ENCODE measurements at regions not wholly inside any gene's neighbourhood (a gene's known extent, or its start where the extent isn't known, plus 50 kb on each side); places are given as distances from the start of the nearest gene placed in this dataset.
"Not testable (repeated sequence)": the region's sequence is repeated elsewhere in the genome, so short reads cannot be mapped to it uniquely, and the experiment has no call there.

DNA sequence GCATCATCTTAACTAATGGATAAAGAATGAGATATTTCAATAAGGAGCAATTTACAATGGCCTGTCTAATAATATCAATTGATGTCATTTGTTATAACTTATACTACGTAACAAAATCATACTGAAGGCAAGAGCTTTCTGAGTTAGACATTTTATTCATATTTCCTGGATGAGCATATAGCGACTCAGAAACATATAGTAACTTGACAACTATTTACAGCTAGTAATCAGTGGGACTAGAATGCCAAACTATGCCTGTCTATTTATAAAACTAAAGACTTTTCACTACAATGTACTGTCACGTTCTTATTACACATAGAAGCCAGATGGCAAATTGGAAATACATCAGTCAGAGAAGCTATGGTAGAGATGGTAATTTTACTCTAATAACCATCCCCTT, 766.2 kb upstream of the TMEFF2 start:
- DNase-seq: no peak

DNA sequence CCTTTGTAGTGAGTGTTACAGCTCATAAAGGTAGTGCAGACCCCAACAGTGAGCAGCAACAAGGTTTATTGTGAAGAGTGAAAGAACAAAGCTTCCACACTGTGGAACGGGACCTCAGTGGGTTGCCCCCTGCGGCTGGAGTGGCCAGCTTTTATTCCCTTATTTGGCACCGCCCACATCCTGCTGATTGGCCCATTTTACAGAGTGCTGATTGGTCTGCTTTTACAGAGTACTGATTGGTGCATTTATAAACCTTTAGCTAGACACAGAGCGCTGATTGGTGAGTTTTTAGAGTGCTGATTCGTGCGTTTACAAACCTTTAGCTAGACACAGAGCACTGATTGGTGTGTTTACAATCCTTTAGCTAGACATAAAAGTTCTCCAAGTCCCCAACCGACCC, 763.9 kb upstream of the TMEFF2 start:
- DNase-seq: not testable (repeated sequence)

DNA sequence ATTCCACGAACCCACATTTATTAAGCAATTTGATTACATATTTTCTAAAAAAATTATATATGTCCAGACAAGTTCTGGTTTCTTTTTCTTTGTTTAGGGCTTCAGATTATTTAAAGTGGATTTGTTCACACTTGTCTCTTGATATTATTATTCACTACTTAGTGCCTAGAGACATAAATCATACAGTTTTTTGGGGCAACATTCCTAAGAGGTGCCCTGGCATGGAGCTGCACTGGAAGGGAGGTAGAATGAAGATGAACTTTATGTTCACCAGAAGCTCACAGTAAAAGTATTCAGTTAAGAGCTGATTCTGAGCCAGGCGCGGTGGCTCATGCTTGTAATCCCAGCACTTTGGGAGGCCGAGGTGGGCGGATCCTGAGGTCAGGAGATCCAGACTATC, 762.7 kb upstream of the TMEFF2 start:
- no peak for DNase-seq

DNA sequence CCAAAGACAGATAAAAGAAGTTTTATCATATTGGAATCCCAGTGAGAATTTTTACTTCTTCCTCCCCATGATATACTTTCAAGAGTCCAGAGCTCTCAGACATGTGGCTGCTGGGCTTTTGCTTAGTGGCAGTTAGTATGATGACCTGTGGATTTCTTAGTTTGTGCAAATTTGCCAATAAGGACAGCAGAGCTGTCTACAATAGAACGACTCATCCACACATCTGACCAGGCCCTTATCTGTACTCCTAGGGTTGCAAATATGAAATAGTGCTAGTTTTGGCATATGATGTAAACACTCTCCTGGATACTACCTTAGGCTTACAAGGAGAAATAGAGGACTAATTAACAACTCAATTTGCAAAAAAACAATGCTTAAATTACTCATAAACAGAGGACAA, 758.4 kb upstream of the TMEFF2 start:
- no peak for DNase-seq

DNA sequence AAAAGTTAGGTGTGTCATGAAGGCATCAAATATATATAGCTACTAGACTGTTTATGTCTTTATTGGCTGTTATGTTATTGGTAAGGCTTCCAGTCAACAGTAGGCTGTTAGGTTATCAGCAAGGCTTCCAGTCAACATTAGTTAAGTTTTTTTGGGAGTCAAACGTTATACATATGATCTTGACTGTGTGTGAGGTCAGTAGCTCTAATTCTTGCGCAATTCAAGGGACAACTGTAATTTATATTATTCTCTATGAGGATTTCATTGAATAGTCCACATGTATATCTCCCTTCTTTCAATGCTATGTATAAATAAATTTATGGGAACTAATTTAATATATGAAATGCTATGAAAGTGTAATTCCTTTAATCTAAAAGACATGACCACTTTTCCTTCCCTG, 757.5 kb upstream of the TMEFF2 start:
- no peak for DNase-seq

DNA sequence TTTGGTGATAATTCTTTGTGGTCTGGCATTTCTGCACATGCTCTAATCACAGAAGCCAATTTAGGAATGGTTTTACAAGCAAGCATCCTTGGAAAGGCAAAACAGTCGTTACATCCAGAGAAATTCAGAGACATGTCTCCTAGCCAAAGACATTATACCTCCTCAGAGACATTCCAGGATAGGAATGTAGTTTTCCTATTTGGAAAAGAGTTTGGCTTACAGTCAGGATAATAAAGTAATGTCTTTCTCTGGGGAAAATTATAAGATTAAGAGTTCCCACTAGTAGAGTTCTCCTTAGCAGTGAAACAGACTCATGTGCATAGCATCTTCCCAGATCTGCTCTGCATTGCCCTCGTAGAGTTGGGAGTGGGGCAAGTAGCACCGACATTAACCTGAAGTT, 753.6 kb upstream of the TMEFF2 start:
- DNase-seq: no peak

DNA sequence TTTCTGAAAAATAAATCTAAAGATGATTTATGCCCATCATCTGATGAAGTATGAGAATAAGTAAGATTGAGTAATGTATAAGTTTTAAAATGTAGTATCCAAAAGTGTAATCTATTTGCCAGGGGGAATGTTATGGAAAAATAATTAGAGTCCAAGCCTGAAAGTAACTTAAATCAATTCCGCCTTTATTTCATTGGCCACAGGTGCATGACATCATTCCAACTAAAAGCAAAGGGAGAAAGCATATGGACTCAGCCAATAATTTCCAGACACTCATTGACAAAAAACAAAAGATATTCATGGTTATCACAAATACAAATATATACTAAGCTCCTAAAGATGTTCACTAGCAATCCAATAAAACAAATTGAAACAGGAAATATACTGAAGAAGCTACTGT, 752.6 kb upstream of the TMEFF2 start:
- no peak for DNase-seq

DNA sequence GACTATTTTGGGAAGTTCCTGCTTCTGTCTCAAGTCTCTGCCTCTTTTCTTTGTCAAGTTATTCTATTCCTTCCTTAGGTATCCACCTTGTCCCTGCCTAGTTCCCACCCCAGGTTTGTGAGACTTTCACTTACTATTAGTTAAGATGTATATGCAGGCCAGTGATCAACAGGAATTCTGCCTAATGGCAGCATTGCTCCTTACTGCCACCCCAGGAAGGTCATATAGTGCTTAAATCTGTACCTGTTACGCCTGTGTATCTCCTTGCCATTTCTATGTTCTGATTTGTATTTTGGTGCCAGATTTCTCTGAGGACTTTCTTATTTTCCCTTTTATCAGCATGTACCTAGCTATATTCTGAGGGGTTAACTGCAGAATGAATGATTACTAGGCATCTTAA, 746.0 kb upstream of the TMEFF2 start:
- no peak for DNase-seq

DNA sequence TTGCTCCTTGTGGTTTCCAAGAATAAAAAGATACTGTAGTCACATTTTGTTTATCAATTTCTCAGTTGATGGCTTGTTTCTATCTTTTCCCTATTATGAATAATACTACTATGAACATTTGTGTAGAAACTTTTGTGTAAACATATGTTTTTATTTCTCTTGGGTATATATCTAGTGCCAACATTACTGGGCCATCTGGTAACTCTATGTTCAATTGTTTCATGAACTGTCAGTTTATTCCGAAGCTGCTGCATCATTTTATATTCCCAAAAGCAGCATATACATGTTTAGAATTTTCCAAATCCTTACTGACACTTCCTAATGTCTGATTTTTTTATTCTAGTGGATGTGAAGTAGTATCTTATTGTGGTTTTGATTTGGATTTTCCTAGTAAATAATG, 737.6 kb upstream of the TMEFF2 start:
- DNase-seq: no peak

DNA sequence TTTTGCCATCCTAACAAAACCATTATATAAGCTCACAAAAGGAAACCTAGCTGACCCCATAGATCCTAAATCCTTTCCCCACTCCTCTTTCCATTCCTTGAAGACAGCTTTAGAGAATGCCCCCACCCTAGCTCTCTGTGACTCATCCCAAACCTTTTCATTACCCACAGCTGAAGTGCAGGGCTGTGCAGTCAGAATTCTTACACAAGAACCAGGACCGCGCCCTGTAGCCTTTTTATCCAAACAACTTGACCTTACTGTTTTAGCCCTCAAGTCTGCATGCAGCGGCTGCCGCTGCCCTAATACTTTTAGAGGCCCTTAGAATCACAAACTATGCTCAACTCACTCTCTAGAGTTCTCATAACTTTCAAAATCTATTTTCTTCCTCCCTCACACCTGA, 726.9 kb upstream of the TMEFF2 start:
- not testable (repeated sequence) for DNase-seq

DNA sequence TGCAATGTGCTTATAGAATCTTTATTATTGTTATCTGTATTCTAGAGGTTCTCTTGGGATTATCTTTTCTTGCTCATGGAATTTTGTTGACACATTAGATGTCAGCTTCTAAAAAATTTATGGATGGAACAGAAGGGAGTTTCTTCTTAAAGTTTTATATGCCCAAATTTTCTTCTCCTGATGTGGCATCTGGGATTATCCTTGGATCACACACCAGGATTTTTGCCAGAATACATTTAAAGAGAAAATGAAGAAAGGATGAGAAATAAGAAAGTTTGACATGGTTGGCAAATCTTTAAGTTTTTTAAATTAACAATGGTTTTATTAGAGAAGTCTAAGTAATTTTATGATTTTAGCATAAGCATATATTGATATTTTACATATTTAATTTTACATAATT, 706.7 kb upstream of the TMEFF2 start:
- DNase-seq: no peak

DNA sequence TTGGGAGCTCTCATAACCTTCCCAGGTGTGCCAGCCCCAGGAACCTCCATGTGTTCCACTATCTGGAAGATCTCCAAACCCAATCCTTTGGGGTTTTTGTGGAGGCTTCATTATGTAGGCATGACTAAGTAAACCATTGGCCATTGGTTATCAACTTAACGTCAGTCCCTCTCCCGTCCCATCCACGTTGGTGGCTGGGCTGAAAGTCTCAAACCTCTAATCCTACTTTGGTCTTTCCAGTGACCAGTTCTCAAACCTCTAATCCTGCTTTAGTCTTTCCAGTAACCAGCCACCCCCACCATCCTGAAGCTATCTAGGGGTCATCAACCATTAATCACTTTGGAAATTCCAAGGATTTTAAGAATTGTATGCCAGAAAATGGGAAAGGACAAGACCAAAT, 704.7 kb upstream of the TMEFF2 start:
- no peak for DNase-seq

DNA sequence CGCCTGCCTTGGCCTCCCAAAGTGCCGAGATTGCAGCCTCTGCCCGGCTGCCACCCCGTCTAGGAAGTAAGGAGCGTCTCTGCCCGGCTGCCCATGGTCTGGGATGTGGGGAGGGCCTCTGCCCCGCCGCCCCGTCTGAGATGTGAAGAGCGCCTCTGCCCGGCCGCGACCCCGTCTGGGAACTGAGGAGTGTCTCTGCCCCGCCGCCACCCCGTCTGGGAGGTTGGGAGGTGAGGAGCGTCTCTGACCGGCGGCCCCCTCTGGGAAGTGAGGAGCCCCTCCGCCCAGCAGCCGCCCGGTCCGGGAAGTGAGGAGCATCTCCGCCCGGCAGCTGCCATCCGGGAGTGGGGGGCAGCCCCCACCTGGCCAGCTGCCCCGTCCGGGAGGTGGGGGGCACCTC, 699.2 kb upstream of the TMEFF2 start:
- DNase-seq: not testable (repeated sequence)

DNA sequence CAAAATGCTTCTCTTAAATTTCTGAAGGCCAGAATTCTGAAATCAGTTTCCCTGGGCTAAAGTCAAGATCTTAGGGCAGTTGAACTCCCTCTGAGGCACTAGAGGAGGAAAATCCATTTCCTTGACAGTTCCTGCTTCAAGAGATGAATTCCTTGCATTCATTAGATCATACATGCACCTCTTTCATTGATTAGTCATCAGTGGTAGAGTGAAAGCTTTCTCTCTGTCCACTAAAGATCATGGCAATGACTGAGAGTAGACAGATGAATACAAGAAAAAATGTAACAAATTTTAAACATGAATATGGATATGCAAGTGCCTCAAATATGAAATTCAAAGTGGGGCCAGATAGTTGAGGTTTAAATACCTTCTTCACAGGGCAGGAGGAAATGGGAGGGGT, 693.4 kb upstream of the TMEFF2 start:
- DNase-seq: no peak

DNA sequence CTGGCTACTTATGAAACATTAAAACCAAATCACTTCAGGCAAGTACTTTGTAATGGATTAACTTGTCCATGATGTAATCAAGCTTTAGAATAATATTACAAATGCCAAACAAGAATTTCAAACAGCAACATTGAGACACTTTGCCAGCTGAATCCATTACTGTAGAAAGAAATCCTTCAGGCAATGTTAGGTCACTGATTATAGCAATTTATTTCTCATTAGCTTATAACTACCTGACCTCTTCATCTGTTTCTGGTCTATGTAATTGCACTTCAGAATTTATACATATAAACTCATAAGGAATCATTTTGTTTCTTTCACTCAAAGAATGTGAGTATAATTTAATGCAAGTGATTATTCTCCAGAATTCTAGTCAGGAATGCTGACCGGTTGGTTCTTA, 692.6 kb upstream of the TMEFF2 start:
- DNase-seq: no peak

DNA sequence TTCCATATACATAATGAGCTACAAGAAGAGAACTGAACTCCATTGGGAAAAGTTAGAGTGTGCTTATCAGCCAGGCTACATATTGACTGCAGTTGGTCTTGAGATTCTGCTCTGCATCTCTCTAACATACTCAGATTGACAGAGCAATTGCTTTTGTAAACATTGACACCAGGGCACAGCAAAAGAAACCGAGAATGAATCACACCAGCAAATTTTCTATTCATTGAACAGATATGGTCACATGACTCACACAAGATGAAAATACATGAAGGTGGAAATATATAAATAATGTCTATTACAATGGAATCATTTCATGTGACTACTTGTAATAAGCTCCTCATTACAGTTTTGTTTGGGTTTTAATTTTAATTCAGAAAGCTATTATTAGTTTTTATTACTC, 691.9 kb upstream of the TMEFF2 start:
- no peak for DNase-seq

DNA sequence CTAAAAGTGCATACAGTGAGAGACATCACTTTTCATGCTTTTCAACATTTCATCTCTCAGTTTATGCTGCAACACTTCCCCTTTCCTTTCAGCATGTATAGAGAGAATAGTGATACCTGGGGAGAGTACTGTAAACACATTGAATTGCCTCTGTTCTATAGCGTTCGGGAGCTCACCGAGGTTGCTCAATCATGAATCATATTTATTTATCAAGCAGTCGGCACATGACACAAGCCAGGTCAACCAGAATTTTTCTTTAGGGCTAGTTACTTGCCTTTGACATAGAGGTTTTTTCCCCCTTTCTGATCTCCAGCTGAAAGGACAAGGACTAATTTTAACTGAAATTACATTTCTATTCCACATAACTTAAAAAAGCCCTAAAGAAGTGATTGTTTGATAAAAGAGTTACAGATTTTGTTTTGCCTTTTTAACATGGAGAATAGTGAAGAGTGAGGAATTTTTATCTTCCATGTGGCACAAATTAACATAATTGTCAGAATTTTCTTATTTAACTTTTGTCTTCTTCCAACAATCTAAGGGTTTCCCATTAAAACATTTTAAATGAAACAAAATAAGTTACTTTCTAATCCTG, 690.9 kb upstream of the TMEFF2 start:
- DNase-seq: no peak

DNA sequence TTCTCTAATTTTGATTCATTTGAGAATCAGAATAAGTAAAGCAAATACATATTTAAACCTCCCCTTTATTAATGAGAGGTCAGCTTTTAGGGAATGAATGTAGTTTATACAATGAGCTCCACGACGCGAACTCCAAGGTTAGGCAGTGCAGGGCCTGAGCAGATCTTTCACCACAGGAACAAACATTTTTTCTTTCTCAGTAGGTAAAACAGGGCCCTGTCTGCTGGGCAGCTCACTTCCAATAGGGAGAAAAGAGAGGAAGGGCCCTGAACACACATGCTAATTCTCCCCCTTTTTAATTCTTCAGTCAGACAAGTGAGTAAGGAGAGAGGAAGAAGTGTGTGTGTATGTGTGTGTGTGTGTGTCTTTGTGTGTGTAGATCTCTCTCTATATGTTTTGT, 682.4 kb upstream of the TMEFF2 start:
- DNase-seq: no peak

DNA sequence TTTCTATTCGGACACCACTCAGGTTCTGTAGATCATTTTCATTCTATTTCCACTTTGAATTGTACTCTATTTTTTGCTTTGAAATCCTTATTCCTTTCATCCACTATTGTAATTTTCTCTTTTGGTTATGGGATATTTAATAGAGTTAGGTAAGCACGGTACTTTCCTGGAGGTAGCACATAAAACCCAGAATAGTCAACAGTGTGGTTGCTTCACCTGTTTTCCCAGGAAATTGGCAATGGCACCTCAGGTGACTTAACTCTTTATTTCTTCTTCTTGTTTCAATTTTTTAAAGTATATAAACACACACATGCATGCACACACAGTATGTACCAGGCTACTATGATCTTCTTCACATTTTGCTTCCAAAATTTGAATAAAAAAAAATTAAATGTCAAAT, 682.0 kb upstream of the TMEFF2 start:
- no peak for DNase-seq

DNA sequence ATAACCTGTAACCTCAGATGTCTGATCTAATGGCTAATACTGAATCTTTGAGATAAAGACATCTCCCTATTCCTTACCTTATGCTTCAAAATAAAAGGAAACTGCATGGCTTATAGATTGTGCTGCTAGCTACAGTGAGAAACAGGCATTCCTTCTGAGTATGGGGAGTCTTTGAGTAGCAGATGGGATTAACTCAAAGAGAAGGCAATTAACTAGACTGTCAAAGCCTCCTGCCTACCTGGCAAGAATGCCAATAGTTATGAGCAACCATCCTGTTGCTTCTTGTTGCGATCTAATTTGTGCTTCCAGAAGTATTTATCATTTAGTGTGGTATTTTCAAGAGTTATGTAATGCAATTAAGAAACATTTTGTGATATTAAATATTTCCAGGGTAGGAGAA, 660.0 kb upstream of the TMEFF2 start:
- no peak for DNase-seq

DNA sequence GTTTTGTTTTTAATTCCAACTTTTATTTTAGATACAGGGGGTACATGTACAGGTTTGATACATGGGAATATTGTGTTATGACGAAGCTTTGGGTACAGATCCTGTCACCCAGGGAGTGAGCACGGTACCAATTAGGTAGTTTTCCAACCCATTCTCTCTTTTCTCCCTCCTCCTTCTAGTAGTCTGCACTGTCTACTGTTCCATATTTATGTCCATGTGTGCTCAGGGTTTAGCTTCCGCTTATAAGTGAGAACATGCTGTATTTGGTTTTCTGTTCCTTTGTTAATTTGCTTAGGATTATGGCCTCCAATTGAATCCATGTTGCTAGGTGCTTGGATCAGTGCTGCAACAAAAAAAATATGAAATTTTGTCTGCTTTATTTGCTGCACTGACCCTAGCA, 659.3 kb upstream of the TMEFF2 start:
- DNase-seq: no peak

DNA sequence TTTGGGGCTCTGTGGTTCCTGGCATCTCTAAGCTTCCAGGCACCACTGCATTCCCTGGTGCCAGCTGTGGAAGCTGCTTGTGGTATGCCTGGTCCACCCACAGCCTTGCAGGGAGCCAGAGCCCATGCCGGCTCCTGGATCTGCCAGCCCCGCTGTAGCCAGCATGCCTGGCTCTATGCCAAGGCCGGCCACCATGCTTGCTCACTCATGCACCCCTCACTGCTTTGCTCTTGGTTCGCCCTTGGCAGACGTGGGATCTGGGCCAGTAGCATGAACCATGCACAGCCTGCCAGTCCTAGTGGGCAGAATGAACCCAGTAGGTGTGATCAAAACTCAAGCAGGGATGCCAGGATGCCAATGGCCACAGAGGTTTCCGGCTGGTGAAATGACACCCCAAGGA, 634.2 kb upstream of the TMEFF2 start:
- DNase-seq: no peak

DNA sequence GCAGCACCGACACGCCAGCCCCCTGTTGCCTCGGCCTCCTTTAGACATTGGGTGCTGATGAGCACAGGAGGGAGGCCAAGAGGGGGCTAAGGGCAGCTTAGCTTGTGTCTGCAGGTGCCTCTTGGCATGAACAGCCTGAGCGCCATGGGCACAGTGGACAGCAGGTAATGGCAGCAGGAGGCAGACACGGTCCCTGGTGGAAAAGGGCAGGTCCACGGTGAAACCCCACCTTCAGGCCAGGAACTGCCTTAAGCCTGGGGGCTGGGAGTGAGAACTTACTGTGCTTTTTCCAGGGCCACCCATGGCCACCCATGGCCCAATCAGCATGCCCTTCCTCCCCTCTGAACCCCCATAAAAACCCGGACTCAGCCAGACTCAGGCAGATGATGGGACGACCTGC, 633.4 kb upstream of the TMEFF2 start:
- DNase-seq: no peak

DNA sequence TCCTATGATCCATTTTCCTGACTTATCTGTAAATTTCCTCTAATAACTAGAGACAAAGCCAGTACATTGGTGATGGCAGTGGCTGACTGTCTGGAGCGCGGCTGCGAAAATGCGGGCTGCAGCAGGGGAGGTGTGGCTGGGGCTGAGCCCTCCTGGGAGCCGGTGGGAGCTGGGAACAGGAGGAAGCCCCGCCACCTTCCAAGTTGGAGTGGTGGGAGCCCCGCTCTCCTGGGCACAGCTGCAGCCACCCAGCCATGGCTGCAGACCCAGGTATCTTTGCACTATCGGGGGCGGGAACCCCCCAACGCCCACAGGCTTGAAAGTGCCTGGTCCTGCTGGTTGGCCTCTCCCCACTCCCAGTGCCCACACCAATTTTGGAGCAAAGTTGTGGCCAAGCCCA, 633.0 kb upstream of the TMEFF2 start:
- no peak for DNase-seq

DNA sequence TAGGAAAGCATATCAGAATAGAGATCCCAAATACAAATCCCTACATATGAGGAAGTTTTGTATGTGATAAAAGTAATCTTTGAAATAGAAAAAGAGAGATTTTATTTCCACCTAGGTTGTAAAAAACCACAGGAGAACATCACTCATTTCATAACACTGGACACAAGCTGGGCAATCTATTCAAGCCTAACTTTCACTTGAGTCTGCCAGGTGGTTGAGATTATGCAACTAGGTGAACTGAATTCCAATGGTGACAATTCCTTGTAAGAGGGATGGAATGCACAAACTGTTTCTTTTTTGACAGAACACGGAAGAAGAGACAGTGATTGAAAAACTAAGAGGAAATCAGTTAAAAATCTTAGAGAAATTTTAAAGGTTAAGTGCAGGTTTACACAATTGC, 619.6 kb upstream of the TMEFF2 start:
- no peak for DNase-seq

DNA sequence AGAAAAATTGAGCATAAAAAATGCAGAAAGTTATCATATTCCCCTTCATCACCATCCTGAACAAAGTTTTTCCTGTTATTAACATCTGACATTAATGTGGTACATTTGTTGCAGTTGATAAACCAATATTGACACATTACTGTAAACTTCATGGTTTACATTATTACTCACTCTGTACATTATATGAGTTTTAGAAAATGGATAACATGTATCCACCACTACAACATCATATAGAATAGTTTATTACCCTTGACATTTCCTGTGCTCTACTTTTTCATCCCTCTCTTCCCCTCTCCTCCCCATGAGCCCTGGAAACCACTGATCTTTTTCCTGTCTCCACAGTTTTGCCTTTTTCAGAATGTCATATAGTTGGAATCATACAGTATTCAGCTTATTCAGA, 618.6 kb upstream of the TMEFF2 start:
- no peak for DNase-seq

Data from stimulated activated CD4-positive, alpha-beta T cell treated with anti-CD3 and anti-CD28 coated beads, Interleukin-4, amount 100 ng/mL, for 1 hour (primary cell).